ENCODE measurements at regions not wholly inside any gene's neighbourhood (a gene's known extent, or its start where the extent isn't known, plus 50 kb on each side); places are given as distances from the start of the nearest gene placed in this dataset.

- no peak for TF ChIP-seq CTCF (IDR thresholded peaks at IDR 0.05)
- TF ChIP-seq POLR2A (IDR thresholded peaks at IDR 0.05): no peak
Measured at GRCh38 chr5:13533833-13534232, 410.7 kb downstream of the DNAH5 start.

All from body of pancreas (tissue), 4 donors.